HG02938 (cell line): ENCODE measurements at regions not wholly inside any gene's neighbourhood (a gene's known extent, or its start where the extent isn't known, plus 50 kb on each side); places are given as distances from the start of the nearest gene placed in this dataset.
"Not testable (repeated sequence)": the region's sequence is repeated elsewhere in the genome, so short reads cannot be mapped to it uniquely, and the experiment has no call there.

Source experiments
- ATAC-seq: cut with Tn5 transposase; IDR thresholded peaks from one replicate; pipeline ENCODE4 v1.9.1; 2021; ENCODE audit warnings: mild to moderate bottlenecking, moderate library complexity; ENCODE audit not compliant: unreplicated experiment

DNA sequence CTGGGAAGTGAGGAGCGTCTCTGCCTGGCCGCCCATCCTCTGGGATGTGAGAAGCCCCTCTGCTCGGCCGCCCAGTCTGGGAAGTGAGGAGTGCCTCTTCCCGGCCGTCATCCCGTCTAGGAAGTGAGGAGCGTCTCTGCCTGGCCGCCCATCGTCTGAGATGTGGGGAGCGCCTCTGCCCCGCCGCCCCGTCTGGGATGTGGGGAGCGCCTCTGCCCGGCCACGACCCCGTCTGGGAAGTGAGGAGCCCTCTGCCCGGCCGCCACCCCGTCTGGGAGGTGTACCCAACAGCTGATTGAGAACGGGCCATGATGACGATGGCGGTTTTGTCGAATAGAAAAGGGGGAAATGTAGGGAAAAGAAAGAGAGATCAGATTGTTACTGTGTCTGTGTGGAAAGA is 173.9 kb upstream of the PRSS1 start:
- ATAC-seq = not testable (repeated sequence)

DNA sequence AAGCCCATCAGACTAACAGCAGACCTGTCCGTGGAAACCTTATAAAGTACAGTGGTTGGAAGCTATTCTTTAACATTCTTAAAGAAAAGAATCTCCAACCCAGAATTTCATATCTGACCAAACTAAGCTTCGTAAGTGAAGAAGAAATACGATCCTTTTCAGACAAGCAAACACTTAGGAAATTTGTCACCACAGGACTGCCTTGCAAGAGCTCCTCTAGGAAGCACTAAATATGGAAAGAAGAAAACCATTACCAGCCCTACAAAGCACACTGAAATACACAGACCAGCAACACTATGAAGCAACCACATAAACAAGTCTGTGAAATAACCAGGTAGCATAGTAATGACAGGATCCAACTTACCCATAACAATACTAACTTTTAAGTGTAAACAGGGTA is 177.7 kb upstream of the PRSS1 start:
- no peak for ATAC-seq

DNA sequence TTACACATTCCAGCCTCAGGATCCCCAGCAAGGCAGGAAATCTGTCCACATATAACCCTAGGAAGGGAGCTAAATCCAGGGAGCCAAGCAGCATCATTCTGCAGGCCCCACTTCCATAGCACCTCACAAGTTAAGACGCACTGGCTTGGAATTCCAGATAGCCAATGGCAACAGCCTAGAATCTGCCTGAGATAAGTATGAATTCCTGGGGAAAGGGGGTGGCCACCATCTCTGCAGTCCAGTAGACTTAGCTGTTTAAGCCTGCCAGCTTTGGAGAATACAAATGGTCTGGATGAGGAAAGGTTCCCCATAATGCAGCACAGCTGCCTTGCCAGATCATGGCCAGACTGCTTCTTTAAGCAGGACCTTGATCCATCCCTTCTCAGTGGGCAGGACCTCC is 179.4 kb upstream of the PRSS1 start:
- ATAC-seq = no peak

DNA sequence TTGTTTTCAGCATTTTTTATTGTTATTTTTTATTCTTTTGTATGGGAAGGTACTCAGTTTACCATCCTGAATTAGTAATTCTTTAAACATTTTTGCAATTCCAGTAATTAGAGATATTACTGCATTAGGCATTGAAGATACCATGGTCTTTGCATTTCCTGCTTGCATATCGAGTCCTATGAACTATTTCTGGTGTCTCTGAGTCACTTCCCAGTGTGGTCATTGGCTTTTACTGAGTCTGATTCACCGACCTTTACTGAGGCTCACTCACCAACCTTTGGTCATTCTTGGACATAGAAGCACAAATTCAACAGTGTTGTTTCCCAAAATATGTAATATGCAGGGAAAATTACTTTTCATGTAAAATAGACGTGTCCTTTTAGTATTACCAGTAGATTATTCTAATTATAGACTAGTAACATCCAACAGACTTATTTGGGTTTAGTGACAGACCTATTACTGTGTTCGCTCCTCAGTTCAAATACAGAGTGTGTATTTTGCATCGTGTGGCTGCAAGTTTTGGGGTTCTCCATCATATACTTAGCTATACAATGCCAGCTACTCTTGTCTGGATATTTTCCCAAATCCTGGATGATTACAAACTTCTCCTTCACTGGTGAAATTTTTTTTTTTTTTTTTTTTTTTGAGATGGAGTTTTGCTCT is 180.7 kb upstream of the PRSS1 start:
- no peak for ATAC-seq

DNA sequence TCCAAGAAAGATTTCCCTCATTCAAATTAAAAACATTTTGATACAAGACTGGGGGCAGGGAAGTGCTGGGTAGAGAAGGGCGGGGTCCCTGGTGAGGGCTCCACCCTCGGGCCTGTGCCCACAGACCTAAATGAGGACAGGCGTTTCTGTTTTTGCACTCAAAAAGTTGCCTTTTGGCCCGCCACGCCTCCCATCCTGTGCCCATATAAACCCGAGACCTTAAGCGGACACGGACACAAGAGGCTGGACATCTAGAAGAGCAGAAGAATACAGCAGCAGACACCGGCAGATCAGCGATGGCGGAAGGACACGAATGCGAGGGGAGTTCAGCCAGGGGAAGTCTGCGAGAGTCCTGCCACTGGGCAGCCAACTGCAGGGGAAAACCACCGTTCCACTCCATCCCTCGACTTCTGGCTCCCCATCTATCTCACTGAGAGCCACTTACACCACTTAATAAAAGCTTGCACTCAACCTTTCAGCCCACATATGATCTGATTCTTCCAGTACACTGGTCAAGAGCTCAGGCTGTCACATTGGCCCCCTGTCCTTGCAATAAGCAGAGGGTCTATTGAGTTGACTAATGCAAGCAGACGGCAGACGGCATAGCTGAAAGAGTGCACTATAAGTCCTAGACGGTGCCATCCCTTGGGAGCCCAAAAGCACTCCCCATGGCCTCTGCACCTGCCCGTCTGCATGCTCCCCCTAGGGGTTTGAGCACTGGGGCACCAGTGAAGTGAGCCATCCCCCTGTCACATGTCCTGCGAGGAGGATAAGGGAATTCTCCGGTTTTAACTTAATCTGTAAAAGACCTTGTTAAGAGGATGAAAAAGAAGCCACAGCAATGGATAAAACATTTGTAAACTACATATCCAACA is 181.8 kb upstream of the PRSS1 start:
- no peak for ATAC-seq

DNA sequence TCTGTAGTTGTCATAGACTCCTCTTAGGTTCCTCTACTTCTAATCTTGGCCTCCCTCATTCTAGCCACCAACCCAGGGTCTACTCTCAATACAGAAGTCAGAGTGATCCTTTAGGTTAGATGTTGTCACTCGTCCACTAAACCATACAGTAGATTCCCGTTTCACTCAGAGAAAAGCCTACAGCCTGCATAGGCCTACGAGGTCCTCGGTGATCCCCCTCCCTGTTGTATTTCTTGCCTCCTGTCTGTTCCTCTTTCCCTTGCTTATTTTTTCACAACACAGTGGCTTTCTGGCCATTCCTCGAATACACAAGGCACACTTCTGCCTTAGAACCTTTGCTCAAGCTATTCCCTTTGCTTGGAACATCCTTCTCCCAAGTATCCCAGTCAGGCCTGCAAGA is 183.0 kb upstream of the PRSS1 start:
- ATAC-seq = no peak

DNA sequence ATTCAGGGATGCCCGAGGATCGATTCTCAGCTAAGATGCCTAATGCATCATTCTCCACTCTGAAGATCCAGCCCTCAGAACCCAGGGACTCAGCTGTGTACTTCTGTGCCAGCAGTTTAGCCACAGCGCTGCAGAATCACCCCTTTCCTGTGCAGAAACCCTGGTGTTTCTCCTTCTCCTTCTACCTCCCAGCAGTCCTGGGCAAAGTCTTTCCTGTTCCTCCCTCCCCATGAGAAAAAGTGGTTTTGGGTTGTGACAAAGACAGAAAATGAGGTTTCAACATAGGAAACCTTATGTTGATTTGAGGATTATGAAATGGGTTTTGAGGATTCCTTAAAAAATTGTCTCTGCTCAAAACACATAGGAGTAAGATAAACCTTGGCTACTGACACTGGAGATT is 185.1 kb upstream of the PRSS1 start:
- ATAC-seq = not testable (repeated sequence)

DNA sequence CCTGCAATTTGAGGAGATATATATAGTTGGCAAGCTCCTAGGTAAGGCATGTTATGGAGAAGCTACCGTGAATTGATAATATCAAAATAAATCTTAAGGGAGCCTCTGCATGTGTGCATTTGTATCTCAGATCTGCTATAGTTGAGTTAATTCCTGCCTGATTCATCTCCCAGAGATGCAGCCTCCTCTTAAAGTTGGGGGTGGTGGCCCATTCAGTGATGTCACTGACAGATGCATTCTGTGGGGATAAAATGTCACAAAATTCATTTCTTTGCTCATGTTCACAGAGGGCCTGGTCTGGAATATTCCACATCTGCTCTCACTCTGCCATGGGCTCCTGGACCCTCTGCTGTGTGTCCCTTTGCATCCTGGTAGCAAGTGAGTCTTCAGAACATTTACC is 185.8 kb upstream of the PRSS1 start:
- ATAC-seq = no peak

DNA sequence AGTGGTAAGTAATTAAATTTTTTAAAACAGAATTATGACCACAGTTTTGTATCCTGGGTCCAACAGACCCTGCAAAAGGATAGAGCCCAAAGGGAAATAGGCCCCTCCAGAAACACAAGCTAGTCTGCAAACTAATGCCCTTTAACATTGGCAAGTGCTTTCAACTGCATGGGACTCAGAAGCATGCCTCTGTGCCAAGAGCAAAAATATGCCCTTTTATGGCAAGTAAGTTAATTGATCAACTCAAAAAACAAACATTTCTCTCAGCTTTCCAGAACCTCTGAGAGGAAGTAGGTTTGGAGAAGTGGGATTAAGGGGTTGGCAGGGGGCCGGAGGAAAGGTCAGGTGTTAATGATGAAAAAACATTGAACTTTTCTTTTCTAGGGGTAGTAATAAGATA is 186.6 kb upstream of the PRSS1 start:
- no peak for ATAC-seq

DNA sequence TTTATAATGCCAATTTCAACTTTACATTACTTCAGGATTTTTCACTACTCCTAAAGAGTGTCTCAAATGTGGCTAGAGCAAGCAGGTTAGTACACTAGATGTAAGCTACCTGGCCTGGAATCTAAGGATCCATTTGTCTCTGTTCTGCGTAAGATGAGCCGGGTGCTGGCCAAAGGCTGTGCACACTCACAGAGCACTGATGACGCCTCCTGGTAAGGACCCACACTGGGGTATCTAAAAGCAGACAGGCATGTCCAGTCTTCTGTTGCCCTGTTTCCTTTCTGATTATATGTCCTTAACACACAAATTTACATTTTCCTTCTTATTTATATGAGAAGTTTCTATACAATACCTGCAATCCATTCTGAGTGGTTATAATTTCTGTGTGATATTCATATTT is 187.9 kb upstream of the PRSS1 start:
- not testable (repeated sequence) for ATAC-seq

DNA sequence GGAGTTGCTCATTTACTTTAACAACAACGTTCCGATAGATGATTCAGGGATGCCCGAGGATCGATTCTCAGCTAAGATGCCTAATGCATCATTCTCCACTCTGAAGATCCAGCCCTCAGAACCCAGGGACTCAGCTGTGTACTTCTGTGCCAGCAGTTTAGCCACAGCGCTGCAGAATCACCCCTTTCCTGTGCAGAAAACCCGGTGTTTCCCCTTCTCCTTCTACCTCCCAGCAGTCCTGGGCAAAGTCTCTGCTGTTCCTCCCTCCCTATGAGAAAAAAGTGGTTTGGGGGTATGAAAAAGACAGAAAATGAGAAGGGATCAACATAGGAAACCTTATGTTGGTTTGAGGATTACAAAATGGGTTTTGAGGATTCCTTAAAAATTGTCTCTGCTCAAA is 188.5 kb upstream of the PRSS1 start:
- ATAC-seq = not testable (repeated sequence)

DNA sequence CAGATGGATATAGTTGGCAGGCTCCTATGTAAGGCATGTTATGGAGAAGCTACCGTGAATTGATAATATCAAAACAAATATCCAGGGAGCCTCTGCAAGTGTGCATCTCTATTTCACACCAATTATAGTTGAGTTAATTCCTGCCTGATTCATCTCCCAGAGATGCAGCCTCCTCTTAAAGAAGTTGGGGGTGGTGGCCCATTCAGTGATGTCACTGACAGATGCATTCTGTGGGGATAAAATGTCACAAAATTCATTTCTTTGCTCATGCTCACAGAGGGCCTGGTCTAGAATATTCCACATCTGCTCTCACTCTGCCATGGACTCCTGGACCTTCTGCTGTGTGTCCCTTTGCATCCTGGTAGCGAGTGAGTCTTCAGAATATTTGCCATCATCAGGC is 189.1 kb upstream of the PRSS1 start:
- ATAC-seq = no peak

DNA sequence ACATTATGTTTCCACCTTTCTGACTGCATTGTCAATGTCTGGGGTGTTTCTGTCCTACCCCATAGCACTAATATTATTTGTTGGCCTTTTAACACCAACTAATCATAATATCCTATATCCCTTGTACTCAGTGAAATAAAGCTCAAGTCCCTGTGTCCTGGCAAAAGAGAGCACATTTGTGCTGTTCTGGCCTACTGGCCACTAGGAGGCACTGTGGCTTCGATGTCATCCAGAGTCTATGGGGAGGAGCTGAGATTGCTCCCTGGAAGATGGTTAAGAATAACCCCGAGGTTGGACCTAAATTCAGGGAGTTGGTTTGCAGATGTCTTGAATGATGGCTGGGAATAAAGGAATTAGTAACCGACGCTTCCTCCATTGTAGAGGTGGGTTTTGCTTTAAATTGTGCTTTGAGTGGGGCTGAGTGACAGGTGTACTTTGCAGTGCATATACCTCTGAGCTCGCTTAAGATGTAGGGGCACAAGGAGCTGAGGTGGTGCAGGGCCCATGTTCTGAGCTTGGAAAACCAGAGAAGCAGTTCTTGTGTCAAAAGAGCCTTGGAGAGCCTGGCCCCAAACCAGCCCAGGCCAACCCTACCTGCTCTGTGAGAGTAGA is 191.2 kb upstream of the PRSS1 start:
- ATAC-seq = peak; percentile 91

DNA sequence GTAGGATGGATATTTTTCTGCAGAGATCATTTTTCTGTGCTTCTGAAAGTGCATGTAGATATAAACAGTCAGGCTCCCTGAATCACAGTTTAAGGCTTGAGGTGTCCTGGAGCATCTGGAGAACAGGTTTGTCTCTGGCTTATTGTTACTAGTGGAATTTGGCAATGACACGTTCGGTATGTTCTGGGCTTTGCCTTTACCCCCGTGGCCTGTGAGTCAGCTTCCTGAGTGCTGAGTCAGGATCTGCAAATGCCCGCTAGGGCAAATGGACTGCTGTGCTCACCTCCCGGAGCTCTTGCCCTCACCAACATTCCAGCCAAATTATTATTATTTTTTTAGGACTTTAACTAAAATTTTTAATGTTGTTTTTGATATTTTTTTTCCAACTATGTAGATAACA is 192.5 kb upstream of the PRSS1 start:
- ATAC-seq = no peak

DNA sequence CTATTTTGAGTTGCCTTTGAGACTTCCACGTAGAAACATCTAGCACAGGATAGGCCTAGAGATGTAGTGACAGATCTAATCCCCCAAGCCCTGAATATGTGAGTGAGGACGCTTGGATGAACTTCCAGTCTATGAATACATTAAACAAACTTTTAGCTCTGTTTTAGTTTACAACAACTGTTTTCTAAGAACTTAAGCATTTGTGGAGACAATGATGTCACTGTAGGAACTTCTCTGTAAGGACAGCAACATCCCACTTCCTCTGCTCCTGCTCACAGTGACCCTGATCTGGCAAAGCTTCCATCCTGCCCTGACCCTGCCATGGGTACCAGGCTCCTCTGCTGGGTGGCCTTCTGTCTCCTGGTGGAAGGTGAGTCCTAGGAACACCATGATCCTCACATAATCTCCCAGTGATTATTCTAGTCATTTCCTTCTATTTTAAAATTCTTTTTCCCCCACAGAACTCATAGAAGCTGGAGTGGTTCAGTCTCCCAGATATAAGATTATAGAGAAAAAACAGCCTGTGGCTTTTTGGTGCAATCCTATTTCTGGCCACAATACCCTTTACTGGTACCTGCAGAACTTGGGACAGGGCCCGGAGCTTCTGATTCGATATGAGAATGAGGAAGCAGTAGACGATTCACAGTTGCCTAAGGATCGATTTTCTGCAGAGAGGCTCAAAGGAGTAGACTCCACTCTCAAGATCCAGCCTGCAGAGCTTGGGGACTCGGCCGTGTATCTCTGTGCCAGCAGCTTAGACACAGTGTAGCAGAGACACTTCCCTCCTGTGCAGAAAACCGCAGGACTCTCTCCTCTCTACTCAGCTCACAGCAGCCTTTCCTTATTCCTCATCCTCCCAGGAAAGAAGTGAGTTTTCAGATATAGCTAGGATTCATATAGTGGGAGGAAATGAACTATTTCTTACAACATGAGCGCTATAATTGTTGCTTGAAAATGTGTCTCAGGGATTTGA is 194.4 kb upstream of the PRSS1 start:
- ATAC-seq = no peak

DNA sequence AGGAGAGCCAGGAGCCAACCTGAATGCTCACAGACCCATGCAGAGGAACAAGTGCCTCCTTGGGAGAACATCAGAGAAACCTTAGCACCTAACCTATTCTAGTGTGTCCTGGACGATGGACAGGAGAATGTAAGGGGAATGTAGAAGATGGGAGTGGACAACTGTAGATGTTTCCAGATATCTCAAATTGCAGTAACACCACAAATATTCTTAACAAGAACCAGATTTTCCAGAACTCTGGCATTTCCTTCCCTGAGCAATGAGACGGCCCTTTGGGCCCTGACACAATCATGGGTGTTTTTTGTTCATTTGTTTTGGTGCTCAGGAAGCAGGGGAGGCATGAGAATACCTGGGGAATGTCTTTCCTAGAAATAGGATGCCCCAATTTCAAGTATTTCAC is 196.1 kb upstream of the PRSS1 start:
- no peak for ATAC-seq

DNA sequence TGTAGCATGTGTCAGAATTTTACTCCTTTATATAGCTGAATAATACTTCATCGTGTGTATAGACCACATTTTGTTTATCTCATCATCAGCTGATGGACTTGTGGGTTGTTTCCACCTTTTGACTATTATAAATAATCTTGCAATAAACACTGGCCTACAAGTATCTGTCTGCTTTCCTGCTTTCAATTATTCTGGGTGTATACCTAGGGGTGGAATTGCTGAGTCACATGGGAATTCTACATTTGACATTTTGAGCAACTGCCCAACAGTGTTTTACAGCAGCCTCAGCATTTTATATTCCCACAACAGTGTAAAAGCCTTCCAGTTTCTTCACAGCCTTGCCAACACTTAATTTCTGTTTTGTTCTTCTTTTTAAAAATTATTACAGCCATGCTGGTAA is 200.3 kb upstream of the PRSS1 start:
- ATAC-seq = no peak

DNA sequence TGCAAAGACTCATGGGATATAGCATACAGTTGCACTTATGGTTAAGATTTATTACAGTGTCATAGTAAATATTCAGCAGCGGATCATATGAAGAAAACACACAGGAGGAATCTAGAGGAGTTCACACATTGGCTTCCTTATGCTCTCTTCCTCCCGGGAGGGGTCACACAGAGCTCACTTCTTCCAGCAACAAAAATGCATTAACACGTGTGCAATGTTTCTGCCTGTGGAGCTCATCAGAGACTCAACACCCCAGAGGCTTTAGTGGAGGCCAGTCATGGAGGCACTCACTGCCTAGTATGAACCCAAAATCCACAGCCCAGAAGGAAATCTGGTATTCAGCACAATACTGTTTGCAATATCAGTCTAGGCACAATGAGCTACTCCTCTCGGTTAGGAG is 202.8 kb upstream of the PRSS1 start:
- no peak for ATAC-seq

DNA sequence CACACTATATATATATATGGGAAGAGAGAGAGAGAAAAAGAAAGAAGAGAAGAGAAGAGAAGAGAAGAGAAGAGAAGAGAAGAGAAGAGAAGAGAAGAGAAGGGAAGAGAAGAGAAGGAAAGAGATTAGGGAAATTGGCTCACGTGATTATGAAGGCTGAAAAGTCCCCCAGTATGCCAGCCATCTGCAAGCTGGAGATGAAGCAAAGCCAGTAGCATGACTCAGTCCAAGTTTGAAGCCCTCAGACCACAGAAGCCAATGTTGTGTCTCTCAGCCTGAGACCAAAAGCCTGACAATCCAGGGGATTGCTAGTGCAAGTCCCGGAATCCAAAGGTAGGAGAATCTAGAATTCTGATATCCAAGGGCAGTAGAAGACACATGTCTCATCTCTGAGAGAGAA is 206.3 kb upstream of the PRSS1 start:
- no peak for ATAC-seq

DNA sequence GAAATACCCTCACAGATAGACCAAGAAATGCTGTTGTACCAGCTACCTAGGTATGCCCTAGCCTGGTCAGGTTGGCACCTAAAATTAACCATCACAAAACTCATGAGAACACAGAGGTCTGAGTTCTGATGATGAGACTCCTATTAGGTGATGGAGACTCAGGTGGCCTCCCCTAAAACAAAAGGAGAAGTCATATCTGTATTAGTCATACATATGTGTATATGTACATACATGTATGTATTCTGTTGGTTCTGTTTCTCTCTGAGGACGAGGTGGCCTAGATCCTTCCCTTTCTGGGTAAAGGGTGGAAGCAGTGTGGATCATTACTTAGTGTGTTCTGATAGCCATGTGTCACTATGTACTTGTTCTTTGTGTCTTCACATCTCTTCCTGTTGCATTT is 207.2 kb upstream of the PRSS1 start:
- ATAC-seq = no peak

DNA sequence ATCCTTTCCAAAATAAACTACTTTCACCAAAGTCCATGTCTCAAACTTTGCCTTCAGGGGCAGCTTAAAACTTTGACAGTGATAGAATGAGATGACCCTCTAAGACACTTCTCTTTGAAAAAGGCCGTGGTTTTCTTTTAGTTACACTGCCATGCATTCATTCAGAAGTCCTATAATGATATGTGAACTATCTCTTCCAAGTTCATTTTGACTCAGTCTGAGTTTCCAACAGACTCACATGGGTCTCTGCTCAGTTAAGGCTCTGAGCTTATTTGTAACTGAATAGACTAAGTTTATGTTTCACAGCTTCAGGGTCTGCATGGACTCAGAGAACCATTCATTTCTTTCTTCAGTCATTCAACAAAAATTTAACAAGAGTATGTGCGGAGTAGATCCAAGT is 208.9 kb upstream of the PRSS1 start:
- ATAC-seq = no peak
